Stimulated activated CD8-positive, alpha-beta memory T cell treated with anti-CD3 and anti-CD28 coated beads, Interleukin-4, amount 100 ng/mL, for 48 hours (primary cell): ENCODE measurements at regions not wholly inside any gene's neighbourhood (a gene's known extent, or its start where the extent isn't known, plus 50 kb on each side); places are given as distances from the start of the nearest gene placed in this dataset.
"Not testable (repeated sequence)": the region's sequence is repeated elsewhere in the genome, so short reads cannot be mapped to it uniquely, and the experiment has no call there.

Experiments
- DNase-seq: peaks from one replicate; pipeline ENCODE4 v3.0.0-alpha.2; 2020

DNA sequence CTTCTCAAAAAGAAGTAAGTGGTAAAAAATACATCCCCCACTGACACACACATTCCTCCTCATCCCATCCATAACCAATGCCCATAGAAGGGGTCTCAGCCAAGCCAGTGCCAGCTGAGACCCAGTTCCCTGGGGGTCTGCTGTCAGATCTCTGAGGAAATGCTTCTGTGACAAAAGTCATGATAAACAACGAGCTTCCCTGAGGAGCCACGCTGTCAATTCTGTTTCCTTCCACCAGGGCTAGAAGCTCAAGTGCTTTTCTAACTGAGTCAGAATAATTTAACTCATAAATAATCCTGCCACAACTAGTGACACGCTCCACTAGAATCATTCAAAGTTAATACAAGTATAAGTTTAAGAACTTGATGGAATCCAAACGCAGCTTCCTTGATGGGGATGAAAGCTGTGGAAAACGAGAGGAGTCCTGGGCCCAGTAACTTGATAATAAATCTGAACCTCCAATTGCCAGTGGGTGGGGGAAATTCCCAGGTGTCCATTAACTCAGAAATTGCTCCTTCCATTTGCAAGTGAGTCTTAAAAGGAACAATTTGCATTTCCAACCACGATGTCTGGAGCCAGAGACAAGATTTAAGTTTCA is 348.7 kb upstream of the LMCD1 start:
- no peak for DNase-seq

DNA sequence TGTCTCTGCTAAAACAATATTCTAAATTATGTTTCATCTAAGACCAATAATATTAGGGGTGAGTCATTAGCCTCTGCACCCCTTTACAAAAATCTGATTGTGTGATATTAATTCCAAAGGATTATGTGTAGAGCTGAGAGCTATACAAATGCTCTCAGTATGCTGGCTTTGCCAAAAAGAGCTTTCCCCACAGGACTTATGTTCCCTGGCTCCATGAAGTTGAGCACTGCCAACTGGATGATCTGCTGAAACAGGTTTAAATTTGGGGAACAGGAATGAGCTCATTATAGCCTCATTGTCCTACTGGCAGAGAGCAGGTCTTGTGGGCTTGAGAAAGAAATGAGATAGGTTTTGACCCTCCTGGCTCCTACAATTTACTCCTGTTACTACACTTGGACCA is 347.8 kb upstream of the LMCD1 start:
- no peak for DNase-seq

DNA sequence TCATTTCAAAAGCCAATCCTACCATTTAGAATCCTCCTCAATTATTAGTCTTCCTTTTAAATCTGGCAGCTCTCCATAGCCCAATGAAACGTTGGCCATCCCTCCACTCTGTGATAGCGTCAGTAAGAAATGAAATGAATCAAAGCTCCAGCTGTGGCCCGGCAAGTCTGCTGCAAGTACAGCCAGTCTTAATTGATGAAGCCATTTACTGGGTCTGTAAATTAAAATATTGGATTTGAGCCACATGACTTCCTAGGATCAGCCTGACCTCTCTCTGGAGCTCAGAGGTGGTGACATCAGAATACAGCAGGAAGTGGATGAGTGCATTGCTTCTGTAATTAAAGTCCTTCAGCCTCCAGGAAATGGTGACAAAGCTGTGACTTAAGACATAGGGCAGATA is 347.0 kb upstream of the LMCD1 start:
- DNase-seq: no peak

DNA sequence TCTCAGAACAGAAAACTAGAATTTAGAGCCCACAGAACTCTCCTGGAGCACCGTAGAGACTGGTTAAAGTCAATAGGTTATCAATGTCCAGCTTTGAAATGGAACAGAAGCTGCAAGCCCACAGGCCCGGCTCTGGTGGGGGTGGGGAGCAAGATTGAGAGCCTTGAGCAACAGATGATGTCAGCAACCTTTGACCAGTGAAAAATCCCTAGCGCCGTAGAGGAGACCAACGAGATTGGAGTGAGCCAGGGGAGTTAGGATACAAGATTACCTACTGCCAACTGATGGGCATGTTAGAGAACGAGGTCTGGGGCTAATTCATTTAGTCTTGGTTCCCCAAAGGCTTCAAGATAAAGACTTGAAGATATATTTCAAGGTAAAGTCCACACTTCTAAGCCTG is 345.5 kb upstream of the LMCD1 start:
- DNase-seq: no peak

- DNase-seq: no peak
These were observed 344.8 kb upstream of the LMCD1 start for GRCh38 chr3:8156831-8157230.

- no peak for DNase-seq
These were observed 344.0 kb upstream of the LMCD1 start for GRCh38 chr3:8157640-8158039.

GRCh38 chr3:8164145-8164544 is 337.5 kb upstream of the LMCD1 start:
- no peak for DNase-seq

DNA sequence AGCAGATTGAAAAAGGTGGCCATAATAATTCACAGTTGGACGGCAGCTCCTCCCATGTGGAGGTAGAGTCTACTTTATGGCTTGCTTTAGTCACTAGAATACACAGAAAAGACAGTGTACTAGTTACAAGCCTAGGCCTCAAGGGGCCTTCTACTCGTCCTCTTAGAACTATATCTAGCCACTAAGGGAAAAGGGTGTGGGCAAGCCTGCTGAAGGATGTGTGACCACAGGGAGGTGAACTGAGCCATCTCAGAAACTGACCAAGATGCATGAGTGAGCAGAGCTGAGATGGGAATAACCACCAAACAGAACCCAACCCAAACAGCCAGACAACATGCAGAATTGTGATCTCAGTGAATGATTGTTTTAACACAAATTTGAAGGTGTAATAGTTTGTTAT is 335.6 kb upstream of the LMCD1 start:
- DNase-seq: no peak

DNA sequence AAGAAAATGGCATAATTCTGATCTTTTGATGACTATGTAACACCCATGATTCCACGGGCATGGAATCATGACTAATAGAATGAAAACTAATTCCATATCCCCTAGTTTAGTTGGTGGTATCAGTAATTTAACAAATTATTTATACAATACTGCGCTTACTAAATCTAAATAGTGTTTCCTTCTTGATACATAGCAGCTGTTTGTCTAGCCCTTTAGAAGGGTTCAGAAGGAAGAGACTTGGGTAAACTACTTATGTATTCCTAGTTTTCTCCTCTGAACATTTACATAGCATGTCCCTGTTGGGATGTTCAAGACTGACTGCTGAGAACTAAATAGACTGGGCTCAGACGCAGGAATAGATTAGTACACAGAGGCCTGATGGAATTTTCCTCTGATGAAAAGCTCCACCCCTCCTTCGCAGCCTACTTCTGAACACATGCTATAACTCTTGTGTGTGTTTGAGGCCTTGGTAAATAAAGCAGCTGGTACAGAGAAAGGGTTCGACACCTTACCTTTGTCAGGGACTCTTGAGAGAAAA is 330.6 kb upstream of the LMCD1 start:
- no peak for DNase-seq

DNA sequence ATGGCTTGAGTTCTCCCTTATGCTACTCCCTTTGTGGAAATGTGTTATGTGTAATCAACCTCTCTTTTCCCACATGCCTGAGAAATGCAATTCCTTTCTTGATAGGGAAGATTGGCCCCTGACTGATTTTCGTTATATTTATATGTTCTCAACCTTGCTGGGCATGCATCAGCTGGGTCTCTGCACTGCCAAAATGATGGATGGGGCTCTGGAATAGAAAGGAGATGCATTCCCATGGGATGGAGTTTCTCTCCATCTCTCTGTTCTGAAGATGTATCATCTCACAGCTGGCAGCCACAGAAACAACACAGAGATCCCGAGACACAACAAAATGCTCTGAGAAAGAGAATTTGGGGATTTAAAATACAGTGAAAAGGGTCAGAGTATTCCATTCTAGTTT is 327.7 kb upstream of the LMCD1 start:
- DNase-seq: no peak

GRCh38 chr3:8176759-8177483 is 324.7 kb upstream of the LMCD1 start:
- not testable (repeated sequence) for DNase-seq

DNA sequence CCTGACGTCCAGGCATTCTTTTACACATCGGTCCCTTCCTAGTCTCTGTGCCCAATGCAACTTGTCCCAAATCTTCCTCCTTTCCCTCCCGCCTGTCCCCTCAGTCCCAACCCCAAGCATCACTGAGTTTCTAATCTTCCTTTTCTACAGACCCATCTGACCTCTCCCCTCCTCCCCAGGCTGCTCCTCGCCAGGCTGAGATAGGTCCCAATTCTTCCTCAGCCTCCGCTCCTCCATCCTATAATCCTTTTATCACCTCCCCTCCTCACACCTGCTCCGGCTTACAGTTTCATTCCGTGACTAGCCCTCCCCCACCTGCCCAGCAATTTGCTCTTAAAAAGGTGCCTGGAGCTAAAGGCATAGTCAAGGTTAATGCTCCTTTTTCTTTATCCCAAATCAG is 323.1 kb upstream of the LMCD1 start:
- DNase-seq: not testable (repeated sequence)

GRCh38 chr3:8182904-8183303 is 318.7 kb upstream of the LMCD1 start:
- no peak for DNase-seq

- DNase-seq: no peak
These were observed 318.0 kb upstream of the LMCD1 start for GRCh38 chr3:8183627-8184026.

- DNase-seq: no peak
These were observed 315.4 kb upstream of the LMCD1 start for GRCh38 chr3:8186213-8186612.

DNA sequence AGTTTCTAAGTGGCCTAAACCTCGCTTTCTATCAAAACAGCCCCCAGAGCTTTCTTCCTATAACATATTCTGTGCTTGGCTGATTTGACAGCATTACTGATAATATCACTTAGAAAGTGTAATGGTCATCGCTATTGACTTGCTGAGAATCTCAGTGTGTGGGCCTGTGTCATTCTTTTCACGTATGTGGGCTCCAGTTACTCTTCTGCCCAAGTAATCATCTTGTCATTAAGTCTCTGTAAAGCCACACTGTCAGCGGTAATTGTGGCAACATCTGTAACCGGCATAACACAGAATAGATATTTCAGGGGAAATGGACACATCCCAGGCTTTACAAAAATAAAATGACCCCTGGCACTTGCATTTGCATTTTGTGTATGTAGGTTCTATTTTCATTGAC is 313.6 kb upstream of the LMCD1 start:
- no peak for DNase-seq

GRCh38 chr3:8189051-8189450 is 312.6 kb upstream of the LMCD1 start:
- no peak for DNase-seq

DNA sequence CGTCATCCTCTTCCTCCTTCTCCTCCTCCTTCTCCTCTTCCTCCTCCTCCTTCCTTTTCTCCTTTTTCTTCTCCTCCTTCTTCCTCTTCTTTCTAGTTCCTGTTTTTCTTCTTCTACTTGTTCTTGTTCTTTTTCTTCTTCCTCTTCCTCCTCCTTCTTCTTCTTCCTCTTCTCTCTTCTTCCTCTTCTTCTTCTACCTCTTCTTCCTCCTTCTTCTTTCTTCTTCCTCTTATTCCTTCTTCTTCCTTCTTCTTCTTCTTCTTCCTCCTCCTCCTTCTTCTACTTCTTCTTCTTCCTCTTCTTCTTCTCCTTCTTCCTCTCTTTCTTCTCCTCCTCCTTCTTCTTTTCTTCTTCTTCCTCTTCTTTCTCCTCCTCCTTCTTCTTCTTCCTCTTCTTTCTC is 310.2 kb upstream of the LMCD1 start:
- DNase-seq: no peak

- DNase-seq: no peak
These were observed 304.2 kb upstream of the LMCD1 start for GRCh38 chr3:8197384-8197783.

DNA sequence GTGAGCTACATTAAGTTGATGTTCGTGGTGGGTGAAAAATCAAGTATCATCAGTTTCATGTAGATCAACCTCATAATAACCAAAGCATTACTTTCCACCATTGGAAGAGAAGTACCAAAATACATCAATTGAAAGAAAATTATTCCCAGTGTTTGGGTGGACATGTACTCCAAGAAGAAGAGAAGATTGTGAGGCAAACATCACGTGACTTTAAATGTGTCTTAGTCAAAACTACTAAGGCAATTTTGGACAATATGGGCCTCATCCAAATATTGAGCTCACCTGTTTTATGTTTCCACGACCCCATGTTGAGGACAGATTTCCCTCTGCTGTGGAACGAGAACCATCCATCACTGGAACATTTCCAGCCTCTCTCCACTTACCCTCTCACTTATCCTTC is 303.0 kb upstream of the LMCD1 start:
- DNase-seq: no peak

DNA sequence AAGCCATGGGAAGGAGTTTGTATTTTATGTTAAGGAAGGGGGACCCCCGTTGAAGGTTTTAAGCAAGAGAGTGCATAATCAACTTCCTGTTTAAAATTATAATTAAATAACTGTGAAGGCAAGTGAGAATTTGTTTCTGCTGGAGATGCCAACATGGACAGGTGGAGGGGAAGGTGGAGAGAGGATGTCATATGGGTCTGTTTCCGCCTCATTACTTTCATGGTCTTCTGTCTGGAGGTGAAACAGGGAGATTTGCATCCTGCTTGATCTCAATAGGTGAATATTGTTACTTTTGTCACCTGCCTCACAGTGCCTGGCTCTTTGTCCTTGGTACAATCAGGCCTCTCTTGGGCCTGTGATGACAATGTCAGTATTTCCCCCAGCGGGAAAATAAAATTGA is 300.6 kb upstream of the LMCD1 start:
- DNase-seq: no peak

DNA sequence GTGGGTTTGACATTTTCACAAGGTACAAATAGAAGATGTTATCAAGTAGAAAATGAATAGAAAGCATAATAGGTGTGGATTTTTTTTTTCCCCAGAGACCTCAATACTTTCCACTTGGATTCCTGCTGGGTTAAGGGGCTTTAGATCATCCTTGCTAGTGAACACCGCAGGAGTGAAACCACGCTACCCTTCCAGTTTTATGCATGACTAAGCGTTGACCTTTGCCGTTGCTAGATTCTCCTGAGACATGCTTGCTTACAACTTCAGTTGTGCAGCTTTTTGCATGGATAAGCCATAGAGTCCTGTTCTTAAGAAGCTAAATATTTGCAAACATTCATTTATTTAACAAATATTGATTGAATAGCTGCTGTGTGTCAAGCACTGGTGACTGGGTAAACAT is 299.7 kb upstream of the LMCD1 start:
- no peak for DNase-seq

DNA sequence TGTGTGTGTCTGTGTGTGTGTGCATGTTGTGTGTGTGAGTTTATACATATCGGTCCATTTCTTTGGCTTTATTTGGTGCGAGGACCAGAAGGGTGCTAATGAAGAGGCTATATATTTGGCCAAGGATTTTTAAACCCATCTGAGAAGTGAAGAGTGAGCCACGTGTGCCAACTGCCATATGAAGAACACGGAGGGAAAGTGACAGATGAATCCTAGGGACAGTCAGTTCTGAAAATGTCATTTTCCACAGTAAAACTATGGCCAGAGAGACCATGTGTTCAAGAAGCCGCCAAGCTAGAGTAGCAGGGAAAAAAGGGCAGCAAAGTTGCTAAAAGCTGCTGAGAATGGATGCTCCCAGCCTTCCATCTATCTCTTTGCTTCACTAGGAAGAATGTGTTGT is 297.3 kb upstream of the LMCD1 start:
- no peak for DNase-seq

DNA sequence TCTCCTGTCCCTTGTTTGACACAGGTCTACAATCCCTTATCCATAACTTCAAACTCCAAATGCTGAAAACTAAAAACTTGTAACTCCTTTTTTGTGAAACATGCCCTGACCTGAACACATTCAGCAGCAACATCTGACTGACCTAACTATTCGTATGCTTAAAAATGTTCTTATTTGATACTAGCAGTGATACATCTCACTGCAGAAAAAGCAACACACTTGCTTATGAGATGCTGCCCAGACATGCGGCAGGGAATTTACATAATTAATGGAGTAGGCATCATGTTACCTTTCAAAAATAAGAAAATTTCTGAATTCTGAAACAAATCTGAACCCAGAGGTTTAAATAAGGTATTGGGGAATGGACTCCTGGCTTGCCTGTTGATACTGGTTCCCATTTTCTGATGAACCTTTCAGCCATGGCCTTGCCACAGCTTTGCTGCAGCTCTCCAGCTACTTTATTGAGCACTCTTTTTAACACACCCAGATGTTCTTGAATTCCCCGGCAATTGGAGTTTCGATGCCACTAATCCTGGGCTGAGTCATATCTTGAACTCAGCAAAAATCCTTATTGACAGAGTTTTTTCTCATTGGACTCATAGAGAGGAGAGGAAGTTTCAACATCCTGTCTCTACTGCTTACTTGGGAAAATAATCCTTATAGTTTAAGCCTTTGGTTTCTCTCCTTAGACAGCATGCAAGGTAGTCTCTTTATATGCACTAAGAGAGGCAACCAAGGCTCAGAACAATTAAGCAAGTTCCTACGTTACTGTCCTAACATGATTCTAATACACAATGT is 296.6 kb upstream of the LMCD1 start:
- DNase-seq: no peak
